ENCODE measurements at regions not wholly inside any gene's neighbourhood (a gene's known extent, or its start where the extent isn't known, plus 50 kb on each side); places are given as distances from the start of the nearest gene placed in this dataset.

GRCh38 chr1:232378266-232379062, 251.5 kb downstream of the SIPA1L2 start:
- no peak; the same call in 2 of the 3 replicates for ATAC-seq
- TF ChIP-seq CSRNP3 (CRISPR knock-in tag; IDR thresholded peaks at IDR 0.05) (no peak), ZNF8 (CRISPR knock-in tag; IDR thresholded peaks at IDR 0.05) (no peak)

- no peak for ATAC-seq
- TF ChIP-seq ZFP30 (CRISPR knock-in tag; IDR thresholded peaks at IDR 0.05) (no peak), TCF4 (CRISPR knock-in tag; IDR thresholded peaks at IDR 0.05; ENCODE audit: borderline replicate concordance) (no peak), PATZ1 (CRISPR knock-in tag; IDR thresholded peaks at IDR 0.05; ENCODE audit: borderline replicate concordance) (no peak), ZC3H10 (CRISPR knock-in tag; IDR thresholded peaks at IDR 0.05) (no peak), RARB (CRISPR knock-in tag; IDR thresholded peaks at IDR 0.05) (no peak), ZNF565 (CRISPR knock-in tag; conservative IDR thresholded peaks at IDR 0.05; ENCODE audit: low read depth) (no peak), ZFP3 (CRISPR knock-in tag; IDR thresholded peaks at IDR 0.05) (no peak), ZNF70 (CRISPR knock-in tag; IDR thresholded peaks at IDR 0.05) (no peak), OSR1 (CRISPR knock-in tag; IDR thresholded peaks at IDR 0.05) (no peak)
These were observed 252.5 kb downstream of the SIPA1L2 start for GRCh38 chr1:232377494-232377770.

GRCh38 chr1:232376632-232377493, 253.1 kb downstream of the SIPA1L2 start:
- no peak for ATAC-seq
- no peak for TF ChIP-seq ZNF70 (CRISPR knock-in tag; IDR thresholded peaks at IDR 0.05)
- TF ChIP-seq ZFP30 (CRISPR knock-in tag; IDR thresholded peaks at IDR 0.05), result no peak
- no peak for TF ChIP-seq ESRRG (CRISPR knock-in tag; IDR thresholded peaks at IDR 0.05)
- no peak for TF ChIP-seq CSRNP3 (CRISPR knock-in tag; IDR thresholded peaks at IDR 0.05)
- no peak for TF ChIP-seq TOX (CRISPR knock-in tag; IDR thresholded peaks at IDR 0.05; ENCODE audit: borderline replicate concordance)
- TF ChIP-seq CSDC2 (CRISPR knock-in tag; IDR thresholded peaks at IDR 0.05), result no peak
- TF ChIP-seq ZC3H10 (CRISPR knock-in tag; IDR thresholded peaks at IDR 0.05), result no peak
- no peak for TF ChIP-seq ZNF8 (CRISPR knock-in tag; IDR thresholded peaks at IDR 0.05)
- TF ChIP-seq CREB5 (CRISPR knock-in tag; IDR thresholded peaks at IDR 0.05; ENCODE audit: low read depth), result no peak
- TF ChIP-seq TCF4 (CRISPR knock-in tag; IDR thresholded peaks at IDR 0.05; ENCODE audit: borderline replicate concordance), result no peak
- no peak for TF ChIP-seq ARNTL (CRISPR knock-in tag; IDR thresholded peaks at IDR 0.05; ENCODE audit: borderline replicate concordance, low read depth)
- no peak for TF ChIP-seq ISL1 (CRISPR knock-in tag; IDR thresholded peaks at IDR 0.05)
- TF ChIP-seq PPARA (CRISPR knock-in tag; IDR thresholded peaks at IDR 0.05; ENCODE audit: borderline replicate concordance), result no peak
- no peak for TF ChIP-seq ZNF565 (CRISPR knock-in tag; conservative IDR thresholded peaks at IDR 0.05; ENCODE audit: low read depth)
- no peak for TF ChIP-seq POU6F1 (CRISPR knock-in tag; IDR thresholded peaks at IDR 0.05; ENCODE audit: borderline replicate concordance, low read depth)
